ENCODE measurements at regions not wholly inside any gene's neighbourhood (a gene's known extent, or its start where the extent isn't known, plus 50 kb on each side); places are given as distances from the start of the nearest gene placed in this dataset.

- no peak for DNase-seq (ENCODE audit: low read depth in 3 of 3, low spot score in 1 of 3)
Measured at GRCh38 chr2:234840336-234840735, 111.5 kb upstream of the SH3BP4 start.

- DNase-seq (ENCODE audit: low read depth in 3 of 3, low spot score in 1 of 3) = no peak
Measured at GRCh38 chr2:234839285-234839684, 112.5 kb upstream of the SH3BP4 start.

GRCh38 chr2:234836271-234836670 lies 115.5 kb upstream of the SH3BP4 start:
- no peak for DNase-seq (ENCODE audit: low read depth in 3 of 3, low spot score in 1 of 3)

GRCh38 chr2:234835738-234836137 lies 116.1 kb upstream of the SH3BP4 start:
- no peak for DNase-seq (ENCODE audit: low read depth in 3 of 3, low spot score in 1 of 3)

GRCh38 chr2:234834228-234834923 lies 117.4 kb upstream of the SH3BP4 start:
- DNase-seq (ENCODE audit: low read depth in 3 of 3, low spot score in 1 of 3) = no peak

- no peak for DNase-seq (ENCODE audit: low read depth in 3 of 3, low spot score in 1 of 3)
Measured at GRCh38 chr2:234830853-234831252, 121.0 kb upstream of the SH3BP4 start.

GRCh38 chr2:234829074-234829455 lies 122.8 kb upstream of the SH3BP4 start:
- no peak for DNase-seq (ENCODE audit: low read depth in 3 of 3, low spot score in 1 of 3)

GRCh38 chr2:234828382-234829073 lies 123.3 kb upstream of the SH3BP4 start:
- DNase-seq (ENCODE audit: low read depth in 3 of 3, low spot score in 1 of 3) = no peak

- no peak for DNase-seq (ENCODE audit: low read depth in 3 of 3, low spot score in 1 of 3)
Measured at GRCh38 chr2:234827096-234827860, 124.5 kb upstream of the SH3BP4 start.

GRCh38 chr2:234826681-234827080 lies 125.1 kb upstream of the SH3BP4 start:
- DNase-seq (ENCODE audit: low read depth in 3 of 3, low spot score in 1 of 3) = no peak

GRCh38 chr2:234825616-234826015 lies 126.2 kb upstream of the SH3BP4 start:
- no peak for DNase-seq (ENCODE audit: low read depth in 3 of 3, low spot score in 1 of 3)

GRCh38 chr2:234823877-234824376 lies 127.9 kb upstream of the SH3BP4 start:
- no peak for DNase-seq (ENCODE audit: low read depth in 3 of 3, low spot score in 1 of 3)

GRCh38 chr2:234823196-234823876 lies 128.5 kb upstream of the SH3BP4 start:
- no peak for DNase-seq (ENCODE audit: low read depth in 3 of 3, low spot score in 1 of 3)

GRCh38 chr2:234821946-234822475 lies 129.8 kb upstream of the SH3BP4 start:
- no peak for DNase-seq (ENCODE audit: low read depth in 3 of 3, low spot score in 1 of 3)

GRCh38 chr2:234818937-234819336 lies 132.9 kb upstream of the SH3BP4 start:
- no peak for DNase-seq (ENCODE audit: low read depth in 3 of 3, low spot score in 1 of 3)

- DNase-seq (ENCODE audit: low read depth in 3 of 3, low spot score in 1 of 3) = no peak
Measured at GRCh38 chr2:234816491-234816890, 135.3 kb upstream of the SH3BP4 start.

- no peak for DNase-seq (ENCODE audit: low read depth in 3 of 3, low spot score in 1 of 3)
Measured at GRCh38 chr2:234816056-234816455, 135.8 kb upstream of the SH3BP4 start.

- no peak for DNase-seq (ENCODE audit: low read depth in 3 of 3, low spot score in 1 of 3)
Measured at GRCh38 chr2:234814374-234814773, 137.4 kb upstream of the SH3BP4 start.

- DNase-seq (ENCODE audit: low read depth in 3 of 3, low spot score in 1 of 3) = no peak
Measured at GRCh38 chr2:234812851-234813250, 139.0 kb upstream of the SH3BP4 start.

GRCh38 chr2:234808907-234809306 lies 142.9 kb upstream of the SH3BP4 start:
- no peak for DNase-seq (ENCODE audit: low read depth in 3 of 3, low spot score in 1 of 3)

GRCh38 chr2:234806818-234807217 lies 145.0 kb upstream of the SH3BP4 start:
- no peak for DNase-seq (ENCODE audit: low read depth in 3 of 3, low spot score in 1 of 3)
